ENCODE measurements at regions not wholly inside any gene's neighbourhood (a gene's known extent, or its start where the extent isn't known, plus 50 kb on each side); places are given as distances from the start of the nearest gene placed in this dataset.

- no peak for TF ChIP-seq CTCF (IDR thresholded peaks at IDR 0.05)
- TF ChIP-seq POLR2A (IDR thresholded peaks at IDR 0.05), result no peak
These were observed 170.7 kb upstream of the SLC24A3 start for GRCh38 chr20:19041787-19042186.
